ENCODE measurements at regions not wholly inside any gene's neighbourhood (a gene's known extent, or its start where the extent isn't known, plus 50 kb on each side); places are given as distances from the start of the nearest gene placed in this dataset.

GRCh38 chr12:9340422-9341259 is 132.4 kb upstream of the PZP start:
- TF ChIP-seq, protein P1, sequence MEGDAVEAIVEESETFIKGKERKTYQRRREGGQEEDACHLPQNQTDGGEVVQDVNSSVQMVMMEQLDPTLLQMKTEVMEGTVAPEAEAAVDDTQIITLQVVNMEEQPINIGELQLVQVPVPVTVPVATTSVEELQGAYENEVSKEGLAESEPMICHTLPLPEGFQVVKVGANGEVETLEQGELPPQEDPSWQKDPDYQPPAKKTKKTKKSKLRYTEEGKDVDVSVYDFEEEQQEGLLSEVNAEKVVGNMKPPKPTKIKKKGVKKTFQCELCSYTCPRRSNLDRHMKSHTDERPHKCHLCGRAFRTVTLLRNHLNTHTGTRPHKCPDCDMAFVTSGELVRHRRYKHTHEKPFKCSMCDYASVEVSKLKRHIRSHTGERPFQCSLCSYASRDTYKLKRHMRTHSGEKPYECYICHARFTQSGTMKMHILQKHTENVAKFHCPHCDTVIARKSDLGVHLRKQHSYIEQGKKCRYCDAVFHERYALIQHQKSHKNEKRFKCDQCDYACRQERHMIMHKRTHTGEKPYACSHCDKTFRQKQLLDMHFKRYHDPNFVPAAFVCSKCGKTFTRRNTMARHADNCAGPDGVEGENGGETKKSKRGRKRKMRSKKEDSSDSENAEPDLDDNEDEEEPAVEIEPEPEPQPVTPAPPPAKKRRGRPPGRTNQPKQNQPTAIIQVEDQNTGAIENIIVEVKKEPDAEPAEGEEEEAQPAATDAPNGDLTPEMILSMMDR (IDR thresholded peaks at IDR 0.05 in 2 of 3, conservative IDR thresholded peaks at IDR 0.05 in 1 of 3; ENCODE audit: borderline replicate concordance in 1 of 3, insufficient read depth in 1 of 3, low read depth in 2 of 3, low read length in 2 of 3) = no peak
- TF ChIP-seq, protein P2, sequence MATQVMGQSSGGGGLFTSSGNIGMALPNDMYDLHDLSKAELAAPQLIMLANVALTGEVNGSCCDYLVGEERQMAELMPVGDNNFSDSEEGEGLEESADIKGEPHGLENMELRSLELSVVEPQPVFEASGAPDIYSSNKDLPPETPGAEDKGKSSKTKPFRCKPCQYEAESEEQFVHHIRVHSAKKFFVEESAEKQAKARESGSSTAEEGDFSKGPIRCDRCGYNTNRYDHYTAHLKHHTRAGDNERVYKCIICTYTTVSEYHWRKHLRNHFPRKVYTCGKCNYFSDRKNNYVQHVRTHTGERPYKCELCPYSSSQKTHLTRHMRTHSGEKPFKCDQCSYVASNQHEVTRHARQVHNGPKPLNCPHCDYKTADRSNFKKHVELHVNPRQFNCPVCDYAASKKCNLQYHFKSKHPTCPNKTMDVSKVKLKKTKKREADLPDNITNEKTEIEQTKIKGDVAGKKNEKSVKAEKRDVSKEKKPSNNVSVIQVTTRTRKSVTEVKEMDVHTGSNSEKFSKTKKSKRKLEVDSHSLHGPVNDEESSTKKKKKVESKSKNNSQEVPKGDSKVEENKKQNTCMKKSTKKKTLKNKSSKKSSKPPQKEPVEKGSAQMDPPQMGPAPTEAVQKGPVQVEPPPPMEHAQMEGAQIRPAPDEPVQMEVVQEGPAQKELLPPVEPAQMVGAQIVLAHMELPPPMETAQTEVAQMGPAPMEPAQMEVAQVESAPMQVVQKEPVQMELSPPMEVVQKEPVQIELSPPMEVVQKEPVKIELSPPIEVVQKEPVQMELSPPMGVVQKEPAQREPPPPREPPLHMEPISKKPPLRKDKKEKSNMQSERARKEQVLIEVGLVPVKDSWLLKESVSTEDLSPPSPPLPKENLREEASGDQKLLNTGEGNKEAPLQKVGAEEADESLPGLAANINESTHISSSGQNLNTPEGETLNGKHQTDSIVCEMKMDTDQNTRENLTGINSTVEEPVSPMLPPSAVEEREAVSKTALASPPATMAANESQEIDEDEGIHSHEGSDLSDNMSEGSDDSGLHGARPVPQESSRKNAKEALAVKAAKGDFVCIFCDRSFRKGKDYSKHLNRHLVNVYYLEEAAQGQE (IDR thresholded peaks at IDR 0.05; ENCODE audit: low read depth) = no peak
- TF ChIP-seq POLR2AphosphoS5 (IDR thresholded peaks at IDR 0.05; ENCODE audit: low read depth, low read length) (no peak), POLR2A (IDR thresholded peaks at IDR 0.05; ENCODE audit: borderline replicate concordance, extremely low read depth, insufficient read depth, insufficient read length) (no peak), EZH2phosphoT487 (IDR thresholded peaks at IDR 0.05; ENCODE audit: borderline replicate concordance) (no peak), EZH2 (IDR thresholded peaks at IDR 0.05) (no peak)

Data from HCT116 (cell line).